Stimulated activated CD8-positive, alpha-beta memory T cell treated with anti-CD3 and anti-CD28 coated beads, Interleukin-7, amount 100 ng/mL, for 4 hours (primary cell): ENCODE measurements at regions not wholly inside any gene's neighbourhood (a gene's known extent, or its start where the extent isn't known, plus 50 kb on each side); places are given as distances from the start of the nearest gene placed in this dataset.

Experiments used
- DNase-seq, 2 donors: peaks; one replicate each; pipeline ENCODE4 v3.0.0-alpha.2; 2020; ENCODE audit warnings: low read depth in 2 of 2

- DNase-seq, result no peak
Measured at GRCh38 chrX:20620306-20620705, 353.6 kb upstream of the RPS6KA3 start.

- DNase-seq, result no peak
Measured at GRCh38 chrX:20609916-20610415, 343.3 kb upstream of the RPS6KA3 start.

- no peak for DNase-seq
Measured at GRCh38 chrX:20606831-20607230, 340.1 kb upstream of the RPS6KA3 start.

GRCh38 chrX:20596856-20597255 is 330.1 kb upstream of the RPS6KA3 start:
- DNase-seq, result no peak

- no peak for DNase-seq
Measured at GRCh38 chrX:20595928-20596575, 329.3 kb upstream of the RPS6KA3 start.

- DNase-seq, result no peak
Measured at GRCh38 chrX:20594985-20595384, 328.3 kb upstream of the RPS6KA3 start.

GRCh38 chrX:20593836-20594235 is 327.1 kb upstream of the RPS6KA3 start:
- DNase-seq, result no peak

GRCh38 chrX:20593402-20593801 is 326.7 kb upstream of the RPS6KA3 start:
- no peak for DNase-seq

GRCh38 chrX:20591246-20591645 is 324.5 kb upstream of the RPS6KA3 start:
- DNase-seq, result no peak

- no peak for DNase-seq
Measured at GRCh38 chrX:20585782-20586181, 319.1 kb upstream of the RPS6KA3 start.

- no peak for DNase-seq
Measured at GRCh38 chrX:20571611-20572010, 304.9 kb upstream of the RPS6KA3 start.

- no peak for DNase-seq
Measured at GRCh38 chrX:20567108-20567507, 300.4 kb upstream of the RPS6KA3 start.

GRCh38 chrX:20547611-20548051 is 280.9 kb upstream of the RPS6KA3 start:
- DNase-seq, result no peak

- no peak for DNase-seq
Measured at GRCh38 chrX:20545538-20545937, 278.8 kb upstream of the RPS6KA3 start.

GRCh38 chrX:20542072-20542471 is 275.4 kb upstream of the RPS6KA3 start:
- DNase-seq, result no peak

- DNase-seq, result no peak
Measured at GRCh38 chrX:20538974-20539373, 272.3 kb upstream of the RPS6KA3 start.

- DNase-seq, result no peak
Measured at GRCh38 chrX:20531667-20532066, 265.0 kb upstream of the RPS6KA3 start.

- peak in 1 of 2 donors; percentile 22 for DNase-seq
Measured at GRCh38 chrX:20530406-20530921, 263.8 kb upstream of the RPS6KA3 start.

- no peak for DNase-seq
Measured at GRCh38 chrX:20529711-20530110, 263.0 kb upstream of the RPS6KA3 start.

- DNase-seq, result no peak
Measured at GRCh38 chrX:20529301-20529700, 262.6 kb upstream of the RPS6KA3 start.

GRCh38 chrX:20527558-20528011 is 260.9 kb upstream of the RPS6KA3 start:
- DNase-seq, result no peak

GRCh38 chrX:20527041-20527440 is 260.3 kb upstream of the RPS6KA3 start:
- DNase-seq, result no peak

GRCh38 chrX:20523626-20524312 is 257.1 kb upstream of the RPS6KA3 start:
- DNase-seq, result no peak
